CD1c-positive myeloid dendritic cell (primary cell): ENCODE measurements at regions not wholly inside any gene's neighbourhood (a gene's known extent, or its start where the extent isn't known, plus 50 kb on each side); places are given as distances from the start of the nearest gene placed in this dataset.
"Not testable (repeated sequence)": the region's sequence is repeated elsewhere in the genome, so short reads cannot be mapped to it uniquely, and the experiment has no call there.

Source experiments
- DNase-seq: peaks from one replicate; pipeline ENCODE4 v3.0.0-alpha.2; 2016; ENCODE audit errors: extremely low spot score

GRCh38 chr13:22883956-22884355 is 296.8 kb upstream of the SGCG start:
- DNase-seq = no peak

- DNase-seq = not testable (repeated sequence)
These were observed 294.7 kb upstream of the SGCG start for GRCh38 chr13:22886061-22886460.

- DNase-seq = not testable (repeated sequence)
These were observed 291.4 kb upstream of the SGCG start for GRCh38 chr13:22889376-22889775.

GRCh38 chr13:22893204-22893603 is 287.6 kb upstream of the SGCG start:
- DNase-seq = no peak

- no peak for DNase-seq
These were observed 287.0 kb upstream of the SGCG start for GRCh38 chr13:22893777-22894176.

- DNase-seq = no peak
These were observed 283.0 kb upstream of the SGCG start for GRCh38 chr13:22897571-22898314.

GRCh38 chr13:22900416-22900951 is 280.3 kb upstream of the SGCG start:
- not testable (repeated sequence) for DNase-seq

GRCh38 chr13:22903301-22903700 is 277.5 kb upstream of the SGCG start:
- DNase-seq = no peak

GRCh38 chr13:22903925-22904324 is 276.9 kb upstream of the SGCG start:
- no peak for DNase-seq

- no peak for DNase-seq
These were observed 265.2 kb upstream of the SGCG start for GRCh38 chr13:22915442-22916082.

GRCh38 chr13:22916276-22916675 is 264.5 kb upstream of the SGCG start:
- DNase-seq = not testable (repeated sequence)

- DNase-seq = peak; percentile 31
These were observed 254.7 kb upstream of the SGCG start for GRCh38 chr13:22925881-22926747.

GRCh38 chr13:22926748-22927400 is 253.9 kb upstream of the SGCG start:
- DNase-seq = peak; percentile 42

GRCh38 chr13:22927845-22928244 is 252.9 kb upstream of the SGCG start:
- not testable (repeated sequence) for DNase-seq

GRCh38 chr13:22929381-22930126 is 251.2 kb upstream of the SGCG start:
- no peak for DNase-seq

- no peak for DNase-seq
These were observed 249.2 kb upstream of the SGCG start for GRCh38 chr13:22931576-22931975.

GRCh38 chr13:22932632-22933412 is 248.0 kb upstream of the SGCG start:
- DNase-seq = not testable (repeated sequence)

- DNase-seq = no peak
These were observed 247.1 kb upstream of the SGCG start for GRCh38 chr13:22933571-22934181.

GRCh38 chr13:22934744-22935523 is 245.8 kb upstream of the SGCG start:
- DNase-seq = no peak
